K562 (cell line): ENCODE measurements at regions not wholly inside any gene's neighbourhood (a gene's known extent, or its start where the extent isn't known, plus 50 kb on each side); places are given as distances from the start of the nearest gene placed in this dataset.

Experiments used
- CBX2 ChIP-seq: fragments of 200-600 bp; sonication (generic); IDR thresholded peaks from one replicate; pipeline ENCODE4 v1.6.1; 2012; ENCODE audit warnings: mild to moderate bottlenecking, low read length, inconsistent platforms; ENCODE audit not compliant: insufficient read depth, poor library complexity, severe bottlenecking
- CTCF ChIP-seq, 3 experiments: IDR thresholded peaks in 2 of 3; conservative IDR thresholded peaks in 1 of 3; 2 replicates each; pipeline ENCODE4 v1.5.1; 2011 to 2012; ENCODE audit warnings: low read length in 3 of 3, mild to moderate bottlenecking in 3 of 3, control low read depth in 2 of 3, improper control_type of control experiment in 1 of 3, inconsistent platforms in 1 of 3, low read depth in 1 of 3, mixed read lengths in 1 of 3, moderate library complexity in 1 of 3; ENCODE audit not compliant: insufficient read depth in 2 of 3
- ETS1 ChIP-seq: conservative IDR thresholded peaks from 2 replicates; pipeline ENCODE4 v1.6.1; 2011; ENCODE audit warnings: low read depth, mild to moderate bottlenecking, low read length; ENCODE audit not compliant: control insufficient read depth
- ETV1 ChIP-seq: fragments of 450-650 bp; conservative IDR thresholded peaks from 2 replicates; pipeline ENCODE4 v1.6.1; 2016; ENCODE audit warnings: missing genetic modification characterization, control low read depth, low read depth, missing compliant biosample characterization
- FOXP4 ChIP-seq: sonication (generic); formaldehyde crosslinking; IDR thresholded peaks from 2 replicates; pipeline ENCODE4 v1.8.0; 2022; ENCODE audit warnings: mild to moderate bottlenecking, missing genetic modification reagents, borderline replicate concordance
- HNRNPUL1 ChIP-seq: fragments of 200-400 bp; formaldehyde crosslinking; IDR thresholded peaks from 2 replicates; pipeline ENCODE4 v1.6.1; 2017; ENCODE audit warnings: low read length
- NFIC ChIP-seq: fragments of 450-650 bp; IDR thresholded peaks from 2 replicates; pipeline ENCODE4 v1.6.1; 2017; ENCODE audit warnings: mild to moderate bottlenecking, inconsistent platforms
- STAT6 ChIP-seq: sonication (generic); formaldehyde crosslinking; IDR thresholded peaks from 2 replicates; pipeline ENCODE4 v1.8.1; 2023; ENCODE audit warnings: mild to moderate bottlenecking, missing genetic modification reagents
- TEAD2 ChIP-seq: fragments of 450-650 bp; IDR thresholded peaks from 2 replicates; pipeline ENCODE4 v1.6.1; 2016; ENCODE audit warnings: missing genetic modification characterization, control low read depth, missing compliant biosample characterization
- ZBTB26 ChIP-seq: fragments of 450-650 bp; formaldehyde crosslinking; IDR thresholded peaks from 2 replicates; pipeline ENCODE4 v1.4.0; 2022; ENCODE audit warnings: missing genetic modification characterization
- ZNF121 ChIP-seq: sonication (generic); formaldehyde crosslinking; conservative IDR thresholded peaks from 2 replicates; pipeline ENCODE4 v1.8.0; 2022; ENCODE audit warnings: missing genetic modification reagents
- ZNF324 ChIP-seq: fragments of 250-450 bp; sonication (Bioruptor Pico); IDR thresholded peaks from 2 replicates; pipeline ENCODE4 v1.4.0; 2020; ENCODE audit warnings: mild to moderate bottlenecking
- ZNF696 ChIP-seq: fragments of 250-450 bp; sonication (Bioruptor Pico); conservative IDR thresholded peaks from 2 replicates; pipeline ENCODE4 v1.4.0; 2020; ENCODE audit warnings: mild to moderate bottlenecking, moderate library complexity

- no peak for TF ChIP-seq HNRNPUL1
- TF ChIP-seq CTCF (IDR thresholded peaks at IDR 0.05 in 2 of 3, conservative IDR thresholded peaks at IDR 0.05 in 1 of 3; ENCODE audit: insufficient read depth in 2 of 3, low read depth in 1 of 3, low read length in 3 of 3): no peak
- TF ChIP-seq NFIC: no peak
- no peak for TF ChIP-seq ZNF121 (CRISPR knock-in tag)
- TF ChIP-seq ZNF696 (CRISPR knock-in tag): no peak
- no peak for TF ChIP-seq ZBTB26
- TF ChIP-seq CBX2: no peak
- TF ChIP-seq STAT6: no peak
- no peak for TF ChIP-seq ETV1 (tag)
- TF ChIP-seq FOXP4 (CRISPR knock-in tag): no peak
- no peak for TF ChIP-seq ETS1
- no peak for TF ChIP-seq ZNF324
- TF ChIP-seq TEAD2: no peak
Observed at GRCh38 chr13:83086948-83087347, 795.3 kb downstream of the SLITRK1 start.
